ENCODE measurements at regions not wholly inside any gene's neighbourhood (a gene's known extent, or its start where the extent isn't known, plus 50 kb on each side); places are given as distances from the start of the nearest gene placed in this dataset.

DNA sequence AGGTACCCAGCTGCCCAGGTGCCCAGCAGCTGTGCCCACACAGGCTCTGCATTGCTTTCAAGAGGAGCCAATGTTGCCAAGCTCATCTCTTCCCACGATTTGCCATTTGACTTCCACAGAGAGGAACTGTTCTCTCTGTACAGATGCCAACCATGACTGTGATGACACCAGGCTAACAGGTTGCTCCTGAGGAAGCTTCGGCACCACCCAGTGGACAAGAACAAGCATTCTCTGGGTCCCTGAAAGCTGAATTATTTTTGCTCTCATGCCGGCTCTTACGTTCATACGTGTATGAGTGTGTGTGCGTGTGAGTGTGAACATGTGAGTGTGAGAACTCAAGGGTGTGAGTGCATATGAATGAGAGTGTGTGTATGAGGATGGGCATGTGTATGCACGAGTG, 535.2 kb downstream of the LIG4 start:
- no peaks in the 10 kb centered on the region for H3K36me3 ChIP-seq
- H3K27ac ChIP-seq: no peak overlapping the region
- H3K9me3 ChIP-seq: no peaks in the 10 kb centered on the region
- H3K4me1 ChIP-seq (ENCODE audit: control insufficient read depth in 1 of 2, low read depth in 2 of 2): no peaks in the 10 kb centered on the region
- ATAC-seq (ENCODE audit: insufficient number of reproducible peaks, low FRiP score, low read depth) (no peak), DNase-seq (ENCODE audit: low spot score) (no peak)
- no peak overlapping the region for H3K4me3 ChIP-seq
- TF ChIP-seq, protein P1, sequence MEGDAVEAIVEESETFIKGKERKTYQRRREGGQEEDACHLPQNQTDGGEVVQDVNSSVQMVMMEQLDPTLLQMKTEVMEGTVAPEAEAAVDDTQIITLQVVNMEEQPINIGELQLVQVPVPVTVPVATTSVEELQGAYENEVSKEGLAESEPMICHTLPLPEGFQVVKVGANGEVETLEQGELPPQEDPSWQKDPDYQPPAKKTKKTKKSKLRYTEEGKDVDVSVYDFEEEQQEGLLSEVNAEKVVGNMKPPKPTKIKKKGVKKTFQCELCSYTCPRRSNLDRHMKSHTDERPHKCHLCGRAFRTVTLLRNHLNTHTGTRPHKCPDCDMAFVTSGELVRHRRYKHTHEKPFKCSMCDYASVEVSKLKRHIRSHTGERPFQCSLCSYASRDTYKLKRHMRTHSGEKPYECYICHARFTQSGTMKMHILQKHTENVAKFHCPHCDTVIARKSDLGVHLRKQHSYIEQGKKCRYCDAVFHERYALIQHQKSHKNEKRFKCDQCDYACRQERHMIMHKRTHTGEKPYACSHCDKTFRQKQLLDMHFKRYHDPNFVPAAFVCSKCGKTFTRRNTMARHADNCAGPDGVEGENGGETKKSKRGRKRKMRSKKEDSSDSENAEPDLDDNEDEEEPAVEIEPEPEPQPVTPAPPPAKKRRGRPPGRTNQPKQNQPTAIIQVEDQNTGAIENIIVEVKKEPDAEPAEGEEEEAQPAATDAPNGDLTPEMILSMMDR (IDR thresholded peaks at IDR 0.05): no peak
- no peaks in the 10 kb centered on the region for H3K27me3 ChIP-seq (replicated peaks; ENCODE audit: insufficient read depth)

DNA sequence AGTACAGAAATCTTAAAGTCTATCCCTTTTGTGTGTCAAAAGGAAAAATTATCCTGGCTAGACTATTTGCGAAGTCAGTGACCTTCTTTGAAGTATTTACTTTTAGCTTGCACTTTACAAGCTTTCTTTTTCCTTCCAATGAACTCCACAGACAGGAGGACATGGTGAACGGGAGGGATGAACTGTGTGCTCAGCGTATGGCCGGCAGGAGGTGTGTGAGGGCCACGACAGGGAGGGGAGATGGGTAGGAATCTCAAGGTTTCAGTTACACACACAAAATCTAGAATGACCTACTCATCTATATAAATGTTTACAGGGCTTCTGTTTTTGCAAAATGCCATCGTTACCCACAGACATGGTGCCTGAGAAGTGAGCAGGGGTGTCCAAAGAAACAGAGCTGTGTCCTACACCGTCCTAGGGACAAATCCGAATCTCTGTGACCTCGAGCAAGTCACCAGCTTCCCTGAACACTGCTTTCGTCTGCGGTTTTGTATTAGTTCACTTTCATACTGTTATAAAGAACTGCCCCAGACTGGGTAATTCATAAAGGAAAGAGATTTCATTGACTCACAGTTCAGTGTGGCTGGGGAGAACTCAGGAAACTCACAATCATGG, 537.2 kb downstream of the LIG4 start:
- TF ChIP-seq, protein P1 (IDR thresholded peaks at IDR 0.05): no peak
- no peak overlapping the region for H3K4me3 ChIP-seq
- no peaks in the 10 kb centered on the region for H3K27me3 ChIP-seq (replicated peaks; ENCODE audit: insufficient read depth)
- H3K27ac ChIP-seq: no peak overlapping the region
- ATAC-seq (ENCODE audit: insufficient number of reproducible peaks, low FRiP score, low read depth) (no peak), DNase-seq (ENCODE audit: low spot score) (no peak)
- H3K36me3 ChIP-seq: no peaks in the 10 kb centered on the region
- no peaks in the 10 kb centered on the region for H3K9me3 ChIP-seq
- H3K4me1 ChIP-seq (ENCODE audit: control insufficient read depth in 1 of 2, low read depth in 2 of 2): no peaks in the 10 kb centered on the region

DNA sequence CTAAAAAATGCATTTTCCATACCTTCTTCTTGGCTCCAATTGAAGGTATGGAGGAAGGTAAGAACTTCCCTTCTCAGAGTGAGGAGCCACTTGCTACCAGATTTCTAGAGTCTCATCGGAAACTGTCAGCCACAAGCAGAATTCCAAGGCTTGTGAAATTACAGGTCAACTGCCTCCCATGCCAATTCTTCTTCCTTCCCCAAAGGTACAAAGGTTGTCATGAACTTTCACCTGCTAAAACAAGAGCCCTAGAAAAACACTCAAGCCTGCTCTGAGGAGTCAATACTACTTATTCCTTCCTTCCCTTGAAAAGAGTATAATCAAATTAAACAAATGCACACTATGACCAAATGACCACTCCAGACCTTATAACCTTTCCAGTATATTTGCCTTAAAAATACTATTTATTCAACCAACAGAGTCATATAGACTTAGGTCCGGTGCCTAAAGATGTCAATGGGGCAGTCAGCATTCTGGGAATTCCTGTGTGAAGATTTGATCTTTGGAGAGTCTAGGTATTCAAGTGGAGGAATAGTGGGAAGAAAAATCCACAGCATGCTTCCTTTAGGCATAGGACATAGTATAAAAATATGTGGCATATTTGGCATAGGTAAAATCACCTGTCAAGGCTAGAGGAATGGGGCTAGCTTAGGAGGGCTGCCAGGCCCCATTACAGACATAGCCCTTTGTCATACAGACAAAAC, 539.3 kb downstream of the LIG4 start:
- Histone ChIP-seq H3K27ac (no peak overlapping the region), H3K27me3 (replicated peaks; ENCODE audit: insufficient read depth) (no peaks in the 10 kb centered on the region), H3K36me3 (no peaks in the 10 kb centered on the region), H3K9me3 (no peaks in the 10 kb centered on the region), H3K4me1 (ENCODE audit: control insufficient read depth in 1 of 2, low read depth in 2 of 2) (no peaks in the 10 kb centered on the region), H3K4me3 (no peak overlapping the region)
- TF ChIP-seq, protein P1 (IDR thresholded peaks at IDR 0.05): no peak
- no peak for ATAC-seq (ENCODE audit: insufficient number of reproducible peaks, low FRiP score, low read depth)
- DNase-seq (ENCODE audit: low spot score): no peak

DNA sequence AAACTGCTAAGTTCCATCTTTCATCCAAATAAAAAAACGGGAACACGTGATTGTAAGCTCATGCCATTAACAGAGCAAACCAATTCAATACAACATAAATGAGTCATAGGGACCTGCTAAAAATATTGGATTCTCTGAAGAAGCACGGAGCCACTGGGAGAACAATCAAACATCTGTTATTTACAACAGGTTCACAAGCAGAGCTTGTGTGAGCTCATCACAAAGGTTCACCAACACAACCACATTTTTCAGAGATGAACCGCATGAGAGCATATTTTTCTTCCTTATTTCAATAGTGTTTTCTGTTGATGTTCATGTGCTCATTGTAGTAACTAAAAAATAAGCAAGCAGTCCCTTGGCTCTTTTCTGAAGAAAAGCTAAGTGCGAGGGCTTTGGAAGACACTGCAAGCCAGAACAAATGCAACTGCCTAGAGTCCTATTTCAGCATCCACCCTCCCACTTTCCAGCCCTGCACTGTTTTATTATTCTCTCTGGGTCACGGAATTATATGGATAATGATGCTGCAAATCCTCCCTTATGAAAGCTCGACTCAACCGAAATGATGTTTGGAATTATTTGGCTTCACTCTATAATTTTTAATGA, 545.8 kb downstream of the LIG4 start:
- no peaks in the 10 kb centered on the region for H3K27me3 ChIP-seq (replicated peaks; ENCODE audit: insufficient read depth)

DNA sequence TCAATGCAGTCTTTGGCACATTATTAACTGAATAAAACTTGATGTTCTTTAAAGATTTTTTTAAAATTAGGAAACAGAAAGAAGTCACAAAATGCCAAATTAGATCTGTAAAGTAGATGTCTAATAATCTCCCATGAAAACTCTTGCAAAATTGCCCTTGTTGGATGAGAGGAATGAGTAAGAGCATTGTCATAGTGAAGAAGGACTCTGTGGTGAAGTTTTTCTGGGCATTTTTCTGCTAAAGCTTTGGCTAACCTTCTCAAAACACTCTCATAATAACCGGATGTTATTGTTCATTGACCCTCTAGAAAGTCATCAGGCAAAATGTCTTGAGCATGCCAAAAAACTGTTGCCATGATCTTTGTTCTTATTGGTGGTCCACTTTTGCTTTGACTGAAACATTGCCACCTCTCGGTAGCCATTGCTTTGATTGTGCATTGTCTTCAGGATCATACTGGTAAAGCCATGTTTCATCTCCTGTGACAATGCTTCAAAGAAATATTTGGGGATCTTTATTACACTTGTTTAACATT, 549.3 kb downstream of the LIG4 start:
- TF ChIP-seq, protein P1 (IDR thresholded peaks at IDR 0.05): no peak
- Histone ChIP-seq H3K27ac (no peak overlapping the region), H3K4me1 (ENCODE audit: control insufficient read depth in 1 of 2, low read depth in 2 of 2) (no peaks in the 10 kb centered on the region), H3K9me3 (no peaks in the 10 kb centered on the region), H3K4me3 (no peak overlapping the region), H3K36me3 (no peaks in the 10 kb centered on the region), H3K27me3 (replicated peaks; ENCODE audit: insufficient read depth) (no peaks in the 10 kb centered on the region)
- ATAC-seq (ENCODE audit: insufficient number of reproducible peaks, low FRiP score, low read depth) (no peak), DNase-seq (ENCODE audit: low spot score) (no peak)

More for the DNA sequence above, 545.8 kb downstream of the LIG4 start:
- TF ChIP-seq, protein P1 (IDR thresholded peaks at IDR 0.05): no peak
- H3K4me3 ChIP-seq: no peak overlapping the region
- ATAC-seq (ENCODE audit: insufficient number of reproducible peaks, low FRiP score, low read depth) (no peak), DNase-seq (ENCODE audit: low spot score) (no peak)
- no peaks in the 10 kb centered on the region for H3K36me3 ChIP-seq
- H3K27ac ChIP-seq: no peak overlapping the region
- no peaks in the 10 kb centered on the region for H3K9me3 ChIP-seq
- H3K4me1 ChIP-seq (ENCODE audit: control insufficient read depth in 1 of 2, low read depth in 2 of 2): no peaks in the 10 kb centered on the region
